ENCODE measurements at regions not wholly inside any gene's neighbourhood (a gene's known extent, or its start where the extent isn't known, plus 50 kb on each side); places are given as distances from the start of the nearest gene placed in this dataset.

DNA sequence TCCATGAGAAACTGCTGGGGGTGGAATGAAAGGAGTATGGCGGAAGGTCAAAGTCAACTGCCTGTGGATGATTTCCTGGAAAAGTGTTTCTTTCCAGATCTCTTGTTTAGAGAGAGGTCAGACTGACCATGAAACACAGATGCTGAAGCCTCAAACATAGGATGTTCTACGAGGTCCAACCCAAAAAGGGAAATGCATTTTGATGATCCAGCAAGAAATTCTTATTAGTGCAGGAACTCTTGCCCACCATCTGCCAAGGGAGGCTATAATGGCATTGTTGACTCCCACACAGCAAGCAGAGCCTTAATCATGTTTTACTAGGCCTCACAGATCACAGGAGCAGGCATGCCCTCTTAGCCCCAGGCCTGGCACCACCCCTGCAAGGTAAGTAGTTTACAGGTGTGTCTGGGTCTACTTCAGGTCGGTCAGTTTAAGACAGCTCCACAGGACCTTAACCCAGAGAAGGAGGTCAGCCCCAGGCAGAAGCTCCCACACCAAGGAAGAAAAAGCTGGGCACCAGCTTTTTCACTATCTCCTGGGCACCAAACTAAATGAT lies 67.6 kb upstream of the CNKSR3 start:
- H3K18ac ChIP-seq (ENCODE audit: insufficient read length, low read depth, low read length), result no peak overlapping the region
- no peak overlapping the region for H2BK12ac ChIP-seq (ENCODE audit: insufficient read length, low read depth, low read length)
- H3K23me2 ChIP-seq (ENCODE audit: insufficient read length, low read depth, low read length, poor library complexity, severe bottlenecking), result no peaks in the 10 kb centered on the region
- H3K4me1 Mint-ChIP-seq, result peaks cover 0 to 4% of the 10 kb centered on the region in 2 experiments; a peak in 2 of 4 replicates
- H3K23ac ChIP-seq (ENCODE audit: insufficient read length, low read depth, low read length), result no peak overlapping the region
- no peaks in the 10 kb centered on the region for H4K20me1 ChIP-seq (ENCODE audit: control insufficient read depth, insufficient read depth, insufficient read length)
- peaks cover 4 to 14% of the 10 kb centered on the region in 2 experiments; a peak in 3 of 5 replicates for H3K9me3 Mint-ChIP-seq
- H2BK15ac ChIP-seq (ENCODE audit: low read depth, low read length), result no peak overlapping the region
- H2AK5ac ChIP-seq (ENCODE audit: insufficient read length, low read length), result no peak overlapping the region
- H3K27me3 ChIP-seq (ENCODE audit: insufficient read depth, low read length), result no peaks in the 10 kb centered on the region
- no peak overlapping the region for H3K4me3 Mint-ChIP-seq
- no peak overlapping the region for H3K4ac ChIP-seq (ENCODE audit: low read depth, low read length)
- H3K4me1 ChIP-seq (ENCODE audit: insufficient read depth, low read length), result no peaks in the 10 kb centered on the region
- H3K36me3 Mint-ChIP-seq (ENCODE audit: insufficient read depth in 1 of 3, low read depth in 3 of 3), result peaks cover 0 to 8% (median 0%) of the 10 kb centered on the region in 3 experiments; a peak in 2 of 7 replicates
- H4K8ac ChIP-seq (replicated peaks; ENCODE audit: insufficient read length, low read depth, low read length), result no peak overlapping the region
- H2BK120ac ChIP-seq (ENCODE audit: low read depth, low read length, poor library complexity, severe bottlenecking), result no peak overlapping the region
- no peaks in the 10 kb centered on the region for H3K79me1 ChIP-seq (ENCODE audit: insufficient read depth, low read depth, low read length, poor library complexity, severe bottlenecking)
- no peak overlapping the region for H3K4me2 ChIP-seq (ENCODE audit: insufficient read depth, insufficient read length, low read length)
- H2AFZ ChIP-seq (ENCODE audit: low read length), result no peak overlapping the region
- H3K27ac Mint-ChIP-seq, result no peak overlapping the region
- no peak overlapping the region for H3K56ac ChIP-seq (ENCODE audit: insufficient read length, low read depth, low read length)
- H3K9me3 ChIP-seq (ENCODE audit: control insufficient read depth, low read depth, low read length), result no peaks in the 10 kb centered on the region
- H4K91ac ChIP-seq (ENCODE audit: insufficient read length, low read depth, low read length), result no peak overlapping the region
- H3K27ac ChIP-seq (ENCODE audit: insufficient read length, low read depth, low read length), result no peak overlapping the region
- H4K5ac ChIP-seq (ENCODE audit: insufficient read length, low read depth, low read length), result no peak overlapping the region
- no peak overlapping the region for H3K14ac ChIP-seq (ENCODE audit: insufficient read depth, low read length)
- TF ChIP-seq, protein P1, sequence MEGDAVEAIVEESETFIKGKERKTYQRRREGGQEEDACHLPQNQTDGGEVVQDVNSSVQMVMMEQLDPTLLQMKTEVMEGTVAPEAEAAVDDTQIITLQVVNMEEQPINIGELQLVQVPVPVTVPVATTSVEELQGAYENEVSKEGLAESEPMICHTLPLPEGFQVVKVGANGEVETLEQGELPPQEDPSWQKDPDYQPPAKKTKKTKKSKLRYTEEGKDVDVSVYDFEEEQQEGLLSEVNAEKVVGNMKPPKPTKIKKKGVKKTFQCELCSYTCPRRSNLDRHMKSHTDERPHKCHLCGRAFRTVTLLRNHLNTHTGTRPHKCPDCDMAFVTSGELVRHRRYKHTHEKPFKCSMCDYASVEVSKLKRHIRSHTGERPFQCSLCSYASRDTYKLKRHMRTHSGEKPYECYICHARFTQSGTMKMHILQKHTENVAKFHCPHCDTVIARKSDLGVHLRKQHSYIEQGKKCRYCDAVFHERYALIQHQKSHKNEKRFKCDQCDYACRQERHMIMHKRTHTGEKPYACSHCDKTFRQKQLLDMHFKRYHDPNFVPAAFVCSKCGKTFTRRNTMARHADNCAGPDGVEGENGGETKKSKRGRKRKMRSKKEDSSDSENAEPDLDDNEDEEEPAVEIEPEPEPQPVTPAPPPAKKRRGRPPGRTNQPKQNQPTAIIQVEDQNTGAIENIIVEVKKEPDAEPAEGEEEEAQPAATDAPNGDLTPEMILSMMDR (conservative IDR thresholded peaks at IDR 0.05), result no peak
- no peaks in the 10 kb centered on the region for H3K27me3 Mint-ChIP-seq (ENCODE audit: low read depth)
- no peak overlapping the region for H2BK20ac ChIP-seq (ENCODE audit: low read depth, low read length, poor library complexity, severe bottlenecking)
- H3K79me2 ChIP-seq (ENCODE audit: insufficient read depth, low read length), result no peaks in the 10 kb centered on the region
- no peak for DNase-seq
- no CpG with 5 or more reads among the region's 3 CpGs for WGBS (ENCODE audit: extremely low coverage, insufficient read length, low lambda C conversion rate)
- H3T11ph ChIP-seq (ENCODE audit: low read length), result no peak overlapping the region
- no peak overlapping the region for H3K9ac ChIP-seq (ENCODE audit: extremely low read depth, insufficient read length, low read length)
- H2BK5ac ChIP-seq (ENCODE audit: insufficient read length, low read length), result no peak overlapping the region

Data from H9 (cell line).